HG02798 (cell line): ENCODE measurements at regions not wholly inside any gene's neighbourhood (a gene's known extent, or its start where the extent isn't known, plus 50 kb on each side); places are given as distances from the start of the nearest gene placed in this dataset.
"Not testable (repeated sequence)": the region's sequence is repeated elsewhere in the genome, so short reads cannot be mapped to it uniquely, and the experiment has no call there.

Source experiments
- ATAC-seq: cut with Tn5 transposase; IDR thresholded peaks from one replicate; pipeline ENCODE4 v1.9.1; 2021; ENCODE audit warnings: mild to moderate bottlenecking; ENCODE audit not compliant: unreplicated experiment, poor library complexity

- no peak for ATAC-seq
Measured at GRCh38 chr13:90912247-90912646, 435.2 kb upstream of the MIR17HG start.

GRCh38 chr13:90918536-90918935 lies 429.0 kb upstream of the MIR17HG start:
- ATAC-seq: no peak

- ATAC-seq: no peak
Measured at GRCh38 chr13:90919153-90919552, 428.3 kb upstream of the MIR17HG start.

- ATAC-seq: no peak
Measured at GRCh38 chr13:90926459-90926858, 421.0 kb upstream of the MIR17HG start.

GRCh38 chr13:90928109-90928508 lies 419.4 kb upstream of the MIR17HG start:
- ATAC-seq: no peak

GRCh38 chr13:90933097-90933826 lies 414.2 kb upstream of the MIR17HG start:
- ATAC-seq: no peak

- ATAC-seq: no peak
Measured at GRCh38 chr13:90934741-90935140, 412.7 kb upstream of the MIR17HG start.

GRCh38 chr13:90938848-90939247 lies 408.6 kb upstream of the MIR17HG start:
- no peak for ATAC-seq

- ATAC-seq: no peak
Measured at GRCh38 chr13:90943946-90944345, 403.5 kb upstream of the MIR17HG start.

- not testable (repeated sequence) for ATAC-seq
Measured at GRCh38 chr13:90945146-90945545, 402.3 kb upstream of the MIR17HG start.

- ATAC-seq: not testable (repeated sequence)
Measured at GRCh38 chr13:90946125-90946524, 401.4 kb upstream of the MIR17HG start.

GRCh38 chr13:90947976-90948375 lies 399.5 kb upstream of the MIR17HG start:
- no peak for ATAC-seq

- no peak for ATAC-seq
Measured at GRCh38 chr13:90950160-90950559, 397.3 kb upstream of the MIR17HG start.

GRCh38 chr13:90951663-90952062 lies 395.8 kb upstream of the MIR17HG start:
- ATAC-seq: no peak

- ATAC-seq: no peak
Measured at GRCh38 chr13:90952326-90952725, 395.2 kb upstream of the MIR17HG start.

GRCh38 chr13:90954605-90955195 lies 392.8 kb upstream of the MIR17HG start:
- no peak for ATAC-seq

GRCh38 chr13:90956031-90956430 lies 391.5 kb upstream of the MIR17HG start:
- ATAC-seq: no peak

GRCh38 chr13:90958866-90959265 lies 388.6 kb upstream of the MIR17HG start:
- no peak for ATAC-seq

- no peak for ATAC-seq
Measured at GRCh38 chr13:90968166-90968904, 379.2 kb upstream of the MIR17HG start.

- ATAC-seq: no peak
Measured at GRCh38 chr13:90974249-90974975, 373.1 kb upstream of the MIR17HG start.

- no peak for ATAC-seq
Measured at GRCh38 chr13:90979059-90979458, 368.4 kb upstream of the MIR17HG start.
